ENCODE measurements at regions not wholly inside any gene's neighbourhood (a gene's known extent, or its start where the extent isn't known, plus 50 kb on each side); places are given as distances from the start of the nearest gene placed in this dataset.

GRCh38 chr18:22509423-22509822, 91.7 kb upstream of the CTAGE1 start:
- Histone ChIP-seq H3K36me3 (ENCODE audit: control insufficient read depth in 3 of 3, insufficient read depth in 2 of 3, low read depth in 1 of 3, low read length in 3 of 3) (no peaks in the 10 kb centered on the region), H3K4me1 (ENCODE audit: control insufficient read depth in 3 of 3, insufficient read depth in 2 of 3, low read depth in 1 of 3, low read length in 2 of 3) (no peaks in the 10 kb centered on the region), H3K27me3 (ENCODE audit: control insufficient read depth in 3 of 3, insufficient read depth in 3 of 3, low read length in 3 of 3) (no peaks in the 10 kb centered on the region), H3K27ac (ENCODE audit: low read depth in 1 of 3, low read length in 2 of 3) (no peak overlapping the region), H3K9me3 (ENCODE audit: control insufficient read depth in 2 of 2, insufficient read depth in 1 of 2, low read depth in 1 of 2, low read length in 1 of 2) (no peaks in the 10 kb centered on the region), H3K4me3 (ENCODE audit: low read depth in 1 of 3, low read length in 3 of 3) (no peak overlapping the region)
- WGBS, 3 donors = 0% methylated on average over 1 of the region's 1 CpG
- FAIRE-seq = no peak
- no peak for DNase-seq

GRCh38 chr18:22510697-22511096, 93.0 kb upstream of the CTAGE1 start:
- Histone ChIP-seq H3K4me1 (ENCODE audit: control insufficient read depth in 3 of 3, insufficient read depth in 2 of 3, low read depth in 1 of 3, low read length in 2 of 3) (no peaks in the 10 kb centered on the region), H3K36me3 (ENCODE audit: control insufficient read depth in 3 of 3, insufficient read depth in 2 of 3, low read depth in 1 of 3, low read length in 3 of 3) (no peaks in the 10 kb centered on the region), H3K27ac (ENCODE audit: low read depth in 1 of 3, low read length in 2 of 3) (no peak overlapping the region), H3K9me3 (ENCODE audit: control insufficient read depth in 2 of 2, insufficient read depth in 1 of 2, low read depth in 1 of 2, low read length in 1 of 2) (no peaks in the 10 kb centered on the region), H3K27me3 (ENCODE audit: control insufficient read depth in 3 of 3, insufficient read depth in 3 of 3, low read length in 3 of 3) (no peaks in the 10 kb centered on the region), H3K4me3 (ENCODE audit: low read depth in 1 of 3, low read length in 3 of 3) (no peak overlapping the region)
- FAIRE-seq (no peak), DNase-seq (no peak)
- WGBS, 3 donors = 33 to 66% (median 58%) methylated on average over 1 of the region's 1 CpG

- no peak overlapping the region for H3K27ac ChIP-seq (ENCODE audit: low read depth in 1 of 3, low read length in 2 of 3)
- no peak for FAIRE-seq
- no peaks in the 10 kb centered on the region for H3K27me3 ChIP-seq (ENCODE audit: control insufficient read depth in 3 of 3, insufficient read depth in 3 of 3, low read length in 3 of 3)
- 91 to 94% (median 93%) methylated on average over 4 of the region's 4 CpGs for WGBS, 3 donors
- DNase-seq = no peak
- no peak overlapping the region for H3K4me3 ChIP-seq (ENCODE audit: low read depth in 1 of 3, low read length in 3 of 3)
- no peaks in the 10 kb centered on the region for H3K36me3 ChIP-seq (ENCODE audit: control insufficient read depth in 3 of 3, insufficient read depth in 2 of 3, low read depth in 1 of 3, low read length in 3 of 3)
- peaks cover 0 to 5% (median 0%) of the 10 kb centered on the region in 3 donors for H3K4me1 ChIP-seq (ENCODE audit: control insufficient read depth in 3 of 3, insufficient read depth in 2 of 3, low read depth in 1 of 3, low read length in 2 of 3)
- no peaks in the 10 kb centered on the region for H3K9me3 ChIP-seq (ENCODE audit: control insufficient read depth in 2 of 2, insufficient read depth in 1 of 2, low read depth in 1 of 2, low read length in 1 of 2)
Measured at GRCh38 chr18:22513721-22514481, 96.2 kb upstream of the CTAGE1 start.

- DNase-seq (no peak), FAIRE-seq (no peak)
- WGBS, 3 donors = 83 to 96% (median 93%) methylated on average over 4 of the region's 4 CpGs
- H3K36me3 ChIP-seq (ENCODE audit: control insufficient read depth in 3 of 3, insufficient read depth in 2 of 3, low read depth in 1 of 3, low read length in 3 of 3) = no peaks in the 10 kb centered on the region
- H3K9me3 ChIP-seq (ENCODE audit: control insufficient read depth in 2 of 2, insufficient read depth in 1 of 2, low read depth in 1 of 2, low read length in 1 of 2) = no peaks in the 10 kb centered on the region
- no peak overlapping the region for H3K27ac ChIP-seq (ENCODE audit: low read depth in 1 of 3, low read length in 2 of 3)
- H3K4me1 ChIP-seq (ENCODE audit: control insufficient read depth in 3 of 3, insufficient read depth in 2 of 3, low read depth in 1 of 3, low read length in 2 of 3) = peaks cover 0 to 5% (median 0%) of the 10 kb centered on the region in 3 donors
- H3K4me3 ChIP-seq (ENCODE audit: low read depth in 1 of 3, low read length in 3 of 3) = no peak overlapping the region
- no peaks in the 10 kb centered on the region for H3K27me3 ChIP-seq (ENCODE audit: control insufficient read depth in 3 of 3, insufficient read depth in 3 of 3, low read length in 3 of 3)
Measured at GRCh38 chr18:22514655-22515054, 96.9 kb upstream of the CTAGE1 start.

GRCh38 chr18:22515250-22515649, 97.5 kb upstream of the CTAGE1 start:
- H3K9me3 ChIP-seq (ENCODE audit: control insufficient read depth in 2 of 2, insufficient read depth in 1 of 2, low read depth in 1 of 2, low read length in 1 of 2) = no peaks in the 10 kb centered on the region
- peaks cover 0 to 5% (median 0%) of the 10 kb centered on the region in 3 donors for H3K4me1 ChIP-seq (ENCODE audit: control insufficient read depth in 3 of 3, insufficient read depth in 2 of 3, low read depth in 1 of 3, low read length in 2 of 3)
- H3K36me3 ChIP-seq (ENCODE audit: control insufficient read depth in 3 of 3, insufficient read depth in 2 of 3, low read depth in 1 of 3, low read length in 3 of 3) = no peaks in the 10 kb centered on the region
- H3K27me3 ChIP-seq (ENCODE audit: control insufficient read depth in 3 of 3, insufficient read depth in 3 of 3, low read length in 3 of 3) = no peaks in the 10 kb centered on the region
- no peak overlapping the region for H3K4me3 ChIP-seq (ENCODE audit: low read depth in 1 of 3, low read length in 3 of 3)
- FAIRE-seq = no peak
- WGBS, 3 donors = 85 to 98% (median 92%) methylated on average over 9 of the region's 9 CpGs
- no peak overlapping the region for H3K27ac ChIP-seq (ENCODE audit: low read depth in 1 of 3, low read length in 2 of 3)
- no peak for DNase-seq

- Histone ChIP-seq H3K27ac (ENCODE audit: low read depth in 1 of 3, low read length in 2 of 3) (peak overlapping the region in 1 of 3 donors; percentile 74), H3K4me1 (ENCODE audit: control insufficient read depth in 3 of 3, insufficient read depth in 2 of 3, low read depth in 1 of 3, low read length in 2 of 3) (peaks cover 0 to 8% (median 0%) of the 10 kb centered on the region in 3 donors), H3K27me3 (ENCODE audit: control insufficient read depth in 3 of 3, insufficient read depth in 3 of 3, low read length in 3 of 3) (no peaks in the 10 kb centered on the region), H3K9me3 (ENCODE audit: control insufficient read depth in 2 of 2, insufficient read depth in 1 of 2, low read depth in 1 of 2, low read length in 1 of 2) (no peaks in the 10 kb centered on the region), H3K4me3 (ENCODE audit: low read depth in 1 of 3, low read length in 3 of 3) (no peak overlapping the region), H3K36me3 (ENCODE audit: control insufficient read depth in 3 of 3, insufficient read depth in 2 of 3, low read depth in 1 of 3, low read length in 3 of 3) (no peaks in the 10 kb centered on the region)
- 69 to 89% (median 72%) methylated on average over 2 of the region's 2 CpGs for WGBS, 3 donors
- DNase-seq = peak in 1 of 2 donors; percentile 62
- FAIRE-seq = no peak
Measured at GRCh38 chr18:22517356-22517755, 99.6 kb upstream of the CTAGE1 start.

- peaks cover 0 to 8% (median 0%) of the 10 kb centered on the region in 3 donors for H3K4me1 ChIP-seq (ENCODE audit: control insufficient read depth in 3 of 3, insufficient read depth in 2 of 3, low read depth in 1 of 3, low read length in 2 of 3)
- no peak overlapping the region for H3K4me3 ChIP-seq (ENCODE audit: low read depth in 1 of 3, low read length in 3 of 3)
- no peaks in the 10 kb centered on the region for H3K27me3 ChIP-seq (ENCODE audit: control insufficient read depth in 3 of 3, insufficient read depth in 3 of 3, low read length in 3 of 3)
- WGBS, 3 donors = 64 to 71% (median 71%) methylated on average over 6 of the region's 6 CpGs
- H3K9me3 ChIP-seq (ENCODE audit: control insufficient read depth in 2 of 2, insufficient read depth in 1 of 2, low read depth in 1 of 2, low read length in 1 of 2) = no peaks in the 10 kb centered on the region
- H3K36me3 ChIP-seq (ENCODE audit: control insufficient read depth in 3 of 3, insufficient read depth in 2 of 3, low read depth in 1 of 3, low read length in 3 of 3) = no peaks in the 10 kb centered on the region
- DNase-seq = no peak
- FAIRE-seq = no peak
- no peak overlapping the region for H3K27ac ChIP-seq (ENCODE audit: low read depth in 1 of 3, low read length in 2 of 3)
Measured at GRCh38 chr18:22521026-22521707, 103.5 kb upstream of the CTAGE1 start.

GRCh38 chr18:22523481-22523880, 105.8 kb upstream of the CTAGE1 start:
- WGBS, 3 donors = 32 to 50% (median 43%) methylated on average over 2 of the region's 2 CpGs
- H3K9me3 ChIP-seq (ENCODE audit: control insufficient read depth in 2 of 2, insufficient read depth in 1 of 2, low read depth in 1 of 2, low read length in 1 of 2) = no peaks in the 10 kb centered on the region
- no peak for FAIRE-seq
- no peak overlapping the region for H3K4me3 ChIP-seq (ENCODE audit: low read depth in 1 of 3, low read length in 3 of 3)
- H3K4me1 ChIP-seq (ENCODE audit: control insufficient read depth in 3 of 3, insufficient read depth in 2 of 3, low read depth in 1 of 3, low read length in 2 of 3) = peaks cover 0 to 3% (median 0%) of the 10 kb centered on the region in 3 donors
- no peaks in the 10 kb centered on the region for H3K36me3 ChIP-seq (ENCODE audit: control insufficient read depth in 3 of 3, insufficient read depth in 2 of 3, low read depth in 1 of 3, low read length in 3 of 3)
- no peak overlapping the region for H3K27ac ChIP-seq (ENCODE audit: low read depth in 1 of 3, low read length in 2 of 3)
- peaks cover 0 to under 1% (median 0%) of the 10 kb centered on the region in 3 donors for H3K27me3 ChIP-seq (ENCODE audit: control insufficient read depth in 3 of 3, insufficient read depth in 3 of 3, low read length in 3 of 3)
- no peak for DNase-seq

Data from small intestine (tissue), 7 donors.